ENCODE measurements at regions not wholly inside any gene's neighbourhood (a gene's known extent, or its start where the extent isn't known, plus 50 kb on each side); places are given as distances from the start of the nearest gene placed in this dataset.
A peak's percentile ranks its signal among the peaks of the same experiment; 100 is the strongest.

GRCh38 chr4:132863619-132864018 is 285.5 kb upstream of the PCDH10 start:
- DNase-seq (ENCODE audit: low read depth) = no peak

GRCh38 chr4:132865458-132865857 is 283.6 kb upstream of the PCDH10 start:
- DNase-seq (ENCODE audit: low read depth) = no peak

GRCh38 chr4:132865922-132866321 is 283.2 kb upstream of the PCDH10 start:
- no peak for DNase-seq (ENCODE audit: low read depth)

GRCh38 chr4:132866616-132867015 is 282.5 kb upstream of the PCDH10 start:
- DNase-seq (ENCODE audit: low read depth) = no peak

GRCh38 chr4:132893787-132894186 is 255.3 kb upstream of the PCDH10 start:
- no peak for DNase-seq (ENCODE audit: low read depth)

GRCh38 chr4:132901224-132901623 is 247.9 kb upstream of the PCDH10 start:
- no peak for DNase-seq (ENCODE audit: low read depth)

- no peak for DNase-seq (ENCODE audit: low read depth)
These were observed 238.8 kb upstream of the PCDH10 start for GRCh38 chr4:132910229-132910748.

- no peak for DNase-seq (ENCODE audit: low read depth)
These were observed 231.0 kb upstream of the PCDH10 start for GRCh38 chr4:132918096-132918495.

- no peak for DNase-seq (ENCODE audit: low read depth)
These were observed 225.6 kb upstream of the PCDH10 start for GRCh38 chr4:132923516-132923915.

GRCh38 chr4:132934911-132935310 is 214.2 kb upstream of the PCDH10 start:
- DNase-seq (ENCODE audit: low read depth) = no peak

- no peak for DNase-seq (ENCODE audit: low read depth)
These were observed 193.9 kb upstream of the PCDH10 start for GRCh38 chr4:132955146-132955545.

GRCh38 chr4:132956962-132957361 is 192.1 kb upstream of the PCDH10 start:
- no peak for DNase-seq (ENCODE audit: low read depth)

GRCh38 chr4:132958457-132959263 is 190.4 kb upstream of the PCDH10 start:
- no peak for DNase-seq (ENCODE audit: low read depth)

- DNase-seq (ENCODE audit: low read depth) = no peak
These were observed 167.5 kb upstream of the PCDH10 start for GRCh38 chr4:132981611-132982010.

- DNase-seq (ENCODE audit: low read depth) = peak; percentile 21
These were observed 166.9 kb upstream of the PCDH10 start for GRCh38 chr4:132982151-132982550.

- peak; percentile 12 for DNase-seq (ENCODE audit: low read depth)
These were observed 158.0 kb upstream of the PCDH10 start for GRCh38 chr4:132991111-132991510.

GRCh38 chr4:132992686-132993085 is 156.4 kb upstream of the PCDH10 start:
- no peak for DNase-seq (ENCODE audit: low read depth)

- no peak for DNase-seq (ENCODE audit: low read depth)
These were observed 150.4 kb upstream of the PCDH10 start for GRCh38 chr4:132998585-132999230.

GRCh38 chr4:133000012-133000411 is 149.1 kb upstream of the PCDH10 start:
- peak; percentile 94 for DNase-seq (ENCODE audit: low read depth)

- DNase-seq (ENCODE audit: low read depth) = no peak
These were observed 145.9 kb upstream of the PCDH10 start for GRCh38 chr4:133003169-133003568.

- no peak for DNase-seq (ENCODE audit: low read depth)
These were observed 134.5 kb upstream of the PCDH10 start for GRCh38 chr4:133014473-133015135.

GRCh38 chr4:133045288-133045687 is 103.8 kb upstream of the PCDH10 start:
- no peak for DNase-seq (ENCODE audit: low read depth)

- no peak for DNase-seq (ENCODE audit: low read depth)
These were observed 102.9 kb upstream of the PCDH10 start for GRCh38 chr4:133046156-133046555.

Measured in amniotic epithelial cell (primary cell).